Adrenal gland (tissue), 9 donors: ENCODE measurements at regions not wholly inside any gene's neighbourhood (a gene's known extent, or its start where the extent isn't known, plus 50 kb on each side); places are given as distances from the start of the nearest gene placed in this dataset.

Experiments used
- DNase-seq, 7 donors: peaks; one replicate each; pipeline ENCODE4 v3.0.0-alpha.2; 2019 to 2020
- H3K27ac ChIP-seq, 5 donors: fragments of 200-600 bp; sonication (generic) in 4 of 5; 1 replicate in 3 of 5; 2 replicates in 2 of 5; pipeline versions ENCODE4 v1.5.1 to v1.8.0; 2016 to 2020; ENCODE audit warnings: mild to moderate bottlenecking in 1 of 5
- H3K27me3 ChIP-seq: fragments of 200-600 bp; 2 replicates; pipeline ENCODE4 v1.8.0; 2021
- H3K36me3 ChIP-seq, 2 donors: fragments of 200-600 bp; replicated peaks in 1 of 2; 1 replicate in 1 of 2; 2 replicates in 1 of 2; pipeline versions ENCODE4 v1.5.1 to v1.8.0; 2018 to 2022
- H3K4me1 ChIP-seq, 2 donors: fragments of 200-600 bp; replicated peaks in 1 of 2; 1 replicate in 1 of 2; 2 replicates in 1 of 2; pipeline versions ENCODE4 v1.5.1 to v1.8.0; 2018 to 2021
- H3K4me3 ChIP-seq, 4 donors: fragments of 200-600 bp; sonication (generic) in 3 of 4; one replicate each; pipeline ENCODE4 v1.5.1; 2016 to 2018
- H3K9me3 ChIP-seq, 3 donors: fragments of 200-600 bp; sonication (generic) in 1 of 3; replicated peaks in 1 of 3; 1 replicate in 2 of 3; 2 replicates in 1 of 3; pipeline versions ENCODE4 v1.5.1 to v1.8.0; 2016 to 2021
- CTCF ChIP-seq, 6 experiments: fragments of 450-650 bp in 4 of 6; fragments of 200-600 bp in 2 of 6; sonication (generic) in 1 of 6; IDR thresholded peaks; 1 replicate in 5 of 6; 2 replicates in 1 of 6; pipeline versions ENCODE4 v1.5.1 to v1.8.0; 2016 to 2021; ENCODE audit warnings: antibody characterized with exemption in 6 of 6, mild to moderate bottlenecking in 2 of 6, moderate library complexity in 1 of 6
- POLR2A ChIP-seq, 2 donors: fragments of 450-650 bp; IDR thresholded peaks; one replicate each; pipeline ENCODE4 v1.6.1; 2017; ENCODE audit warnings: antibody characterized with exemption in 2 of 2, mild to moderate bottlenecking in 2 of 2, moderate library complexity in 1 of 2
- WGBS, 4 donors: extraction: QIAGEN DNeasy Blood & Tissue Kit in 2 of 4; methylation state at CpG; one replicate each; pipeline versions ENCODE4 v1.1.5 to v1.1.7; 2013 to 2017; 5-methylcytosine and 5-hydroxymethylcytosine counted together
- intact Hi-C, 2 donors: fragments of 100-400 bp; cut with DNase I; formaldehyde crosslinking; loops; one replicate each; pipeline versions ENCODE4 v1.14.1 to v1.15.0; 2022 to 2023
- donor health status: healthy with polysubstance abuse.
- donor health status: Bipolar disorder and iron deficiency.
- donor health status: DM: yes; HTN: yes; CAD: no.
- donor health status: DM: no; HTN: no; CAD: no.
- donor health status: DM: no; HTN: no; CAD: no.

- WGBS, 4 donors, result 49 to 64% (median 53%) methylated on average over 1 of the region's 1 CpG
- Histone ChIP-seq H3K9me3 (no peaks in the 10 kb centered on the region), H3K4me1 (no peaks in the 10 kb centered on the region), H3K4me3 (no peak overlapping the region), H3K27ac (no peak overlapping the region), H3K27me3 (no peaks in the 10 kb centered on the region), H3K36me3 (no peaks in the 10 kb centered on the region)
- no peak for TF ChIP-seq CTCF (IDR thresholded peaks at IDR 0.05)
- TF ChIP-seq POLR2A (IDR thresholded peaks at IDR 0.05), result no peak
- intact Hi-C loops, result no loop called here
- no peak for DNase-seq
These were observed 307.0 kb upstream of the REG3G start for GRCh38 chr2:78718473-78718872.

GRCh38 chr2:78721355-78722033, 304.0 kb upstream of the REG3G start:
- Histone ChIP-seq H3K27ac (no peak overlapping the region), H3K9me3 (no peaks in the 10 kb centered on the region), H3K36me3 (no peaks in the 10 kb centered on the region), H3K4me3 (no peak overlapping the region), H3K27me3 (no peaks in the 10 kb centered on the region), H3K4me1 (no peaks in the 10 kb centered on the region)
- intact Hi-C loops, result no loop called here
- 82 to 89% (median 85%) methylated on average over 7 of the region's 7 CpGs for WGBS, 4 donors
- DNase-seq, result no peak
- TF ChIP-seq CTCF (IDR thresholded peaks at IDR 0.05), result no peak

GRCh38 chr2:78734221-78734620, 291.3 kb upstream of the REG3G start:
- Histone ChIP-seq H3K4me1 (no peaks in the 10 kb centered on the region), H3K9me3 (no peaks in the 10 kb centered on the region), H3K4me3 (no peak overlapping the region), H3K27me3 (no peaks in the 10 kb centered on the region), H3K36me3 (no peaks in the 10 kb centered on the region), H3K27ac (no peak overlapping the region)
- TF ChIP-seq CTCF (IDR thresholded peaks at IDR 0.05) (no peak), POLR2A (IDR thresholded peaks at IDR 0.05) (no peak)
- 78 to 84% (median 83%) methylated on average over 3 of the region's 3 CpGs for WGBS, 4 donors
- DNase-seq, result no peak
- intact Hi-C loops, result no loop called here

- Histone ChIP-seq H3K4me1 (no peaks in the 10 kb centered on the region), H3K4me3 (no peak overlapping the region), H3K27ac (no peak overlapping the region), H3K36me3 (no peaks in the 10 kb centered on the region), H3K9me3 (no peaks in the 10 kb centered on the region), H3K27me3 (no peaks in the 10 kb centered on the region)
- TF ChIP-seq CTCF (IDR thresholded peaks at IDR 0.05), result no peak
- no peak for TF ChIP-seq POLR2A (IDR thresholded peaks at IDR 0.05)
- intact Hi-C loops, result no loop called here
- WGBS, 4 donors, result 69 to 81% (median 76%) methylated on average over 1 of the region's 1 CpG
- DNase-seq, result no peak
These were observed 286.2 kb upstream of the REG3G start for GRCh38 chr2:78739282-78739681.
